ENCODE measurements at regions not wholly inside any gene's neighbourhood (a gene's known extent, or its start where the extent isn't known, plus 50 kb on each side); places are given as distances from the start of the nearest gene placed in this dataset.

DNA sequence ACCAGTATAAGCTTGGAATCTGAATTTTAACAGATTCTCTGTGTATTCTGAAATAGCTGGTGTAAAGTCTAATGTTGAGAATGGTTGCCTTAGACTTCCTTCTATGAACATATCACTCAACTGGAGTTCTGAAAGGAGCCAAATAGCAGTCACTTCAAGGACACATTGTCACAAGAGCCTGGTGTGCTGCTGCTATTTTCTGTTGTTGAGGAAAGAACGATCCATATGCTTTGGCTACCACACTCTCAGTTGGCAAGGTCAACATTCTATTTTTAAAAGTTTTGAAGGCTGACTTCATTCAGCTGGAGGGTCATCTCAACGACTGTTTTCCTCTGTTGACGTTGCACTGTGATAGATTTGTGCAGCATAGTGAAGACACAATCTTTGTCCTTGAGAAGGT, 248.7 kb downstream of the TUSC7 start:
- TF ChIP-seq, protein P1, sequence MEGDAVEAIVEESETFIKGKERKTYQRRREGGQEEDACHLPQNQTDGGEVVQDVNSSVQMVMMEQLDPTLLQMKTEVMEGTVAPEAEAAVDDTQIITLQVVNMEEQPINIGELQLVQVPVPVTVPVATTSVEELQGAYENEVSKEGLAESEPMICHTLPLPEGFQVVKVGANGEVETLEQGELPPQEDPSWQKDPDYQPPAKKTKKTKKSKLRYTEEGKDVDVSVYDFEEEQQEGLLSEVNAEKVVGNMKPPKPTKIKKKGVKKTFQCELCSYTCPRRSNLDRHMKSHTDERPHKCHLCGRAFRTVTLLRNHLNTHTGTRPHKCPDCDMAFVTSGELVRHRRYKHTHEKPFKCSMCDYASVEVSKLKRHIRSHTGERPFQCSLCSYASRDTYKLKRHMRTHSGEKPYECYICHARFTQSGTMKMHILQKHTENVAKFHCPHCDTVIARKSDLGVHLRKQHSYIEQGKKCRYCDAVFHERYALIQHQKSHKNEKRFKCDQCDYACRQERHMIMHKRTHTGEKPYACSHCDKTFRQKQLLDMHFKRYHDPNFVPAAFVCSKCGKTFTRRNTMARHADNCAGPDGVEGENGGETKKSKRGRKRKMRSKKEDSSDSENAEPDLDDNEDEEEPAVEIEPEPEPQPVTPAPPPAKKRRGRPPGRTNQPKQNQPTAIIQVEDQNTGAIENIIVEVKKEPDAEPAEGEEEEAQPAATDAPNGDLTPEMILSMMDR (IDR thresholded peaks at IDR 0.05) = no peak
- TF ChIP-seq POLR2A (IDR thresholded peaks at IDR 0.05) = no peak

Data from right lobe of liver (tissue), 4 donors.